ENCODE measurements at regions not wholly inside any gene's neighbourhood (a gene's known extent, or its start where the extent isn't known, plus 50 kb on each side); places are given as distances from the start of the nearest gene placed in this dataset.

GRCh38 chr3:54053882-54054281 lies 68.5 kb upstream of the CACNA2D3 start:
- TF ChIP-seq CTCF (IDR thresholded peaks at IDR 0.05) (no peak), POLR2A (IDR thresholded peaks at IDR 0.05) (no peak), EP300 (IDR thresholded peaks at IDR 0.05) (no peak)
